NCI-H2171 treated with DMSO at 0.1 percent for 48 hours (cell line): ENCODE measurements at regions not wholly inside any gene's neighbourhood (a gene's known extent, or its start where the extent isn't known, plus 50 kb on each side); places are given as distances from the start of the nearest gene placed in this dataset.
"Not testable (repeated sequence)": the region's sequence is repeated elsewhere in the genome, so short reads cannot be mapped to it uniquely, and the experiment has no call there.

ENCODE experiments used
- DNase-seq: peaks from one replicate; lab custom pipeline; 2025; lab: John Stamatoyannopoulos, UW

DNA sequence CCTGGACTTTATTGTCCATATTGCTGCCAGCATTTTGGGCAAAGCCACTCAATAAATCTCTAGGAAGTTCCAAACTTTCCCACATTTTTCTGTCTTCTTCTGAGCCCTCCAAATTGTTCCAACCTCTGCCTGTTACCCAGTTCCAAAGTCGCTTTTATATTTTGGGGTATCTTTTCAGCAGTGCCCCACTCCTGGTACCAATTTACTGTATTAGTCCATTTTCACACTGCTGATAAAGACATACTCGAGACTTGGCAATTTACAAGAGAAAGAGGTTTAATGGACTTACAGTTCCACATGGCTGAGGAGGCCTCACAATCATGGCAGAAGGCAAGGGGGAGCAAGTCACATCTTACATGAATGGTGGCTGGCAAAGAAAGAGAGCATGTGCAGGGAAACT is 53.4 kb downstream of the AHSP start:
- DNase-seq, result not testable (repeated sequence)

GRCh38 chr16:31601737-31602384 is 74.2 kb downstream of the AHSP start:
- DNase-seq, result not testable (repeated sequence)

DNA sequence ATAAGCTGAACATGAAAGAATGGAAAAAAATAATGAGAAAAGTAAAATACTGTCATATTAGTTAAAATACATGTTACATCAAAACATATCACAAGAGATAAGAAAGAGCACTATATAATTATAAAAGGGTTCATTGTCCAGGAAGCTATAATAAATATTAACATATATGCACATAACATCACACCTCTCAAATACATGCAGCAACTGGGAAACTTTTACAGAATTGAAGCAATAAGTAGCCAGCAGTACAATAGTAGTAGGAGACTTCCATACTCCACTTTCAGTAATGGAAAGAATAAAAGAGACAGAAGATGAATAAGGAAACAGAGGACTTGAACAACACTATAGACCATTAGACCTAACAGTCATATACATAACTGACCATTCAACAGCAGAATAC is 90.4 kb downstream of the AHSP start:
- no peak for DNase-seq

DNA sequence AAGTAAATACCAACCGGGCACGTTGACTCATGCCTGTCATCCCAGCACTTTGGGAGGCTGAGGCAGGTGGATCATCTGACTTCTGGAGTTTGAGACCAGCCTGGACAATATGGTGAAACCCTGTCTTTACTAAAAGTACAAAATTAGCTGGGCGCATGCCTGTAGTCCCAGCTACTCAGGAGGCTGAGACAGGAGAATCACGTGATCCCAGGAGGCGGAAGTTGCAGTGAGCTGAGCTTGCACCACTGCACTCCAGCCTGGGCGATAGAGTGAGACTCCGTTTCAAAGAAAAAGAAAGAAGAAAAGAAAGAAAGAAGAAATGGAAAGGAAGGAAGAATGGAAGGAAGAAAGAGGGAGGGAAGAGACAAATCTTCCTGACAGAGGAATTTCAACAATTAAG is 108.7 kb downstream of the AHSP start:
- DNase-seq, result no peak

DNA sequence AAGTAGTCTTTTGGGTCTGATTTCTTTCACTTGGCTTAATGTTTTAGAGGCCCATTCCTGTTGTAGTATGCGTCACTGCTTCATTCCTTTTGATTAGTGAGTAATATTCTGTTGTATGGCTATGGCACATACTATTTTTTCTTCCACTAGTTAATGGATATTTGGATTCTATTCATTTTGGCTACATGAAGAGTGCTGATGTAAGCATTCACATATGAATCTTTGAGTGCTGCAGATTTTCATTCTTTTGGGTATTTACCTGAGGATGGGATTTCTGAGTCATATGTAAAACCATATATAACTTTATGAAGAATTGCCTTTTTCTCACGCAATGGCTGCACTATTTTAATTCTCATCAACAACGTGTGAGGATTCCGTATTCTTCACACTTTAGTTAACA is 113.6 kb downstream of the AHSP start:
- no peak for DNase-seq

DNA sequence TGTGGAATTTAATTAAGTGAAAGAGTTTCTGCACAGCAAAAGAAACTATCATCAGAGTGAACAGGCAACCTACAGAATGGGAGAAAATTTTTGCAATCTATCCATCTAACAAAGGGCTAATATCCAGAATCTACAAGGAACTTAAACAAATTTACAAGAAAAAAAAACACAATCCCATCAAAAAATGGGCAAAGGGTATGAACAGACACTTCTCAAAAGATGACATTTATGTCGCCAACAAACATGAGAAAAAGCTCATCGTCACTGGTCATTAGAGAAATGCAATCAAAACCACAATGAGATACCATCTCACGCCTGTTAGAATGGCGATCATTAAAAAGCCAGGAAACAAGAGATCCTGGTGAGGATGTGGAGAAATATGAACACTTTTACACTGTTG is 128.0 kb downstream of the AHSP start:
- DNase-seq, result not testable (repeated sequence)

- DNase-seq, result no peak
Measured at GRCh38 chr16:31664683-31665482, 137.2 kb downstream of the AHSP start.

DNA sequence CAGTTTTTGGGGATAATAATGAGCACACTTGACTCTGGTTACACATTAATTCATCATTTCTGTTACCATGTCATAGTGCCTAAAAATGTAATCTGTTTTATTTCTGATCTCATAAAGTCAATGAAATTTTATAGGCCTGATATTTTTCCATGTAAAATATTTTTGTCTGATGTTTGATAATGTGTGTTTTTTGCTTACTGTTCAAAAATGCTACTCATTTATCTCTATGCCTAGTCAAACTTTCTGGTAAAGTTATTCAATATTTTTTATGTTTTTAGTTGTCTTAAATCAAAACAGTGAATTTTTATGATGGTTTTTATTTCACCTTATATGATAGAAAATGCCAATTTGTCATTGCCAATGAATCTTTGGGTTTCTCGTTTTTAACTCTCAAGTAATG is 147.0 kb downstream of the AHSP start:
- DNase-seq, result no peak

GRCh38 chr16:31676731-31677130 is 149.0 kb downstream of the AHSP start:
- DNase-seq, result no peak

GRCh38 chr16:31678649-31679325 is 151.1 kb downstream of the AHSP start:
- DNase-seq, result no peak

DNA sequence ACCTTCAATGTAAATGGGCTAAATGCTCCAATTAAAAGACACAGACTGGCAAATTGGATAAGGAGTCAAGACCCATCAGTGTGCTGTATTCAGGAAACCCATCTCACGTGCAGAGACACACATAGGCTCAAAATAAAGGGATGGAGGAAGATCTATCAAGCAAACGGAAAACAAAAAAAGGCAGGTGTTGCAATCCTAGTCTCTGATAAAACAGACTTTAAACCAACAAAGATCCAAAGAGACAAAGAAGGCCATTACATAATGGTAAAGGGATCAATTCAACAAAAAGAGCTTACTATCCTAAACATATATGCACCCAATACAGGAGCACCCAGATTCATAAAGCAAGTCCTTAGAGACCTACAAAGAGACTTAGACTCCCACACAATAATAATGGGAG is 161.6 kb downstream of the AHSP start:
- DNase-seq, result not testable (repeated sequence)

DNA sequence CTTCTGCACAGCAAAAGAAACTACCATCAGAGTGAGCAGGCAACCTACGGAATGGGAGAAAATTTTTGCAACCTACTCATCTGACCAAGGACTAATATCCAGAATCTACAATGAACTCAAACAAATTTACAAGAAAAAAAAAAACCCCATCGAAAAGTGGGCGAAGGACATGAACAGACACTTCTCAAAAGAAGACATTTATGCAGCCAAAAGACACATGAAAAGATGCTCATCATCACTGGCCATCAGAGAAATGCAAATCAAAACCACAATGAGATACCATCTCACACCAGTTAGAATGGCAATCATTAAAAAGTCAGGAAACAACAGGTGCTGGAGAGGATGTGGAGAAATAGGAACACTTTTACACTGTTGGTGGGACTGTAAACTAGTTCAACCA is 164.6 kb downstream of the AHSP start:
- DNase-seq, result not testable (repeated sequence)

- no peak for DNase-seq
Measured at GRCh38 chr16:31693733-31694132, 166.0 kb downstream of the AHSP start.

- no peak for DNase-seq
Measured at GRCh38 chr16:31694461-31694860, 166.8 kb downstream of the AHSP start.

DNA sequence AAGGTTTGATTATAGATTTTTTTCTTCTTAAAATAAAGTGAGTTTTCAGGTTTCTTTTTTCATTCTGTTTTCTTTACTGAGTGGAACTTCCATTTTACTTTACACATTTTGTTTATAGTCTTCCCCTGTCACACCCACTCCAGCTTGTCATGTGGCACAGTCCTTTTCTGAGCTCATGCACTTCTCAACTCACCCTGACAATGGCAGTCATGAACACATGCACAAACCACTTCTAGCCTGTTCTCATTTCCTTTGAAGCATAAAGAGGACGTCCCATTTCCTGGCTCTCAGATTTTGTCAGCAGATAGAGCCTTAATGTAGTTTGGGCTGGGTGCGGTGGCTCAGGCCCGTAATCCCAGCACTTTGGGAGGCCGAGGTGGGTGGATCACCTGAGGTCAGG is 168.0 kb downstream of the AHSP start:
- DNase-seq, result no peak

DNA sequence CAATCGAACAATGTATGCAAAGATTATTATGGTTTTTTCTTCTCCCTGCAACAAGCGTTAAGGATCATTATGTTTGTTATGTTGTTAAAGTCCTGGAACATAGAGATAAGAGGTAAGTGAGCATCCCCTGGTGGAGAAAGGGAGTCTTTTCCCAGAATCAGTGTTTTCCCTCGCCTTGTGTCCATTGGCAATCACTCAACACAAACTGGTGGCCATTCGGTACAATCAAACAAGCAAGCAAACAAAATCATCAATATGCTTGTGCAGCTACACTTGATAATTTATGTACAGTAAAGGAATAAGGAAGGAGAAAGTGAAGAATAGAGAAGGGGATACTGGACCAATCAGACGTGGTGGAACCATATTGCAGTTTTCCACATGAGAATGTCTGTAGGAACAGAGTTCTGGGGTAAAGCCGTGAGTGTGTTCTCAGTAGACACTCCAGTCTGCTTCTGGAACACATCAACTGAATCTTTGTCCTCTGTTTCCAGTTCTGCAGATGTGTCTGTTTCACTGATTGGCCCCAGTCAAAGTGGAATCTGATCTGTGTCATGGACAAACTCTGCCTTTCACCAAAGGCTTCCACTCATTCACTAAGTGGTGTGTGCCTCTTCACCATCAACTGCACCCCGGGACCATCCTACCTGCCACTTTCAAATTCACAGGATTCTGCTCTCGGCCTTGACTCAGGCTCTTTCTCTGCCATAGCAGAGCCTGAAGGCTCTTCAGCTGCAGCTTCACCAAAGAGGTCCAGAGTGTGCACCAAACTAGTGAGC is 169.5 kb downstream of the AHSP start:
- peak; percentile 18 for DNase-seq

- DNase-seq, result no peak
Measured at GRCh38 chr16:31697744-31698125, 170.0 kb downstream of the AHSP start.

GRCh38 chr16:31698901-31699300 is 171.2 kb downstream of the AHSP start:
- no peak for DNase-seq

GRCh38 chr16:31699601-31700000 is 171.9 kb downstream of the AHSP start:
- DNase-seq, result no peak

DNA sequence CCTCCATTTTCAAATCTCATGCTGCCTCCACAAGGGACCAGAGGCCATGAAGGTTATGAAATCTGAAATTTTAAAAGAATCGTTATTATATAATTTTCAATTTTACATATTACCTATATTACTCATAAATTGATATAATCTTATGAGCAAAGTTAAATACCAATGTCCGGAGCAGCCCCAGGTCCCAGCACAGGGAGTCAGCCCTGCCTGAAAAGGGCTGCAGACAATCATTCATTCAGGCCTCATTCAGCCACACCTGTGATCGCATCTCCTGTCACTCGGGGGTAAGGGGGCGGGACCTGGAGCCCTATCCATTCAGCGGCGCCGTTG is 172.5 kb downstream of the AHSP start:
- peak; percentile 91 for DNase-seq

- DNase-seq, result no peak
Measured at GRCh38 chr16:31700530-31701388, 172.8 kb upstream of the ZNF267 start.

- DNase-seq, result no peak
Measured at GRCh38 chr16:31701734-31702133, 171.9 kb upstream of the ZNF267 start.
